K562 (cell line): ENCODE measurements at regions not wholly inside any gene's neighbourhood (a gene's known extent, or its start where the extent isn't known, plus 50 kb on each side); places are given as distances from the start of the nearest gene placed in this dataset.

Experiments
- BACH1 ChIP-seq: fragments of 200-800 bp; sonication (Bioruptor generic); IDR thresholded peaks from 2 replicates; pipeline ENCODE4 v1.6.1; 2016; ENCODE audit warnings: missing genetic modification characterization, missing compliant biosample characterization
- CREM ChIP-seq: IDR thresholded peaks from 2 replicates; pipeline ENCODE4 v1.6.1; 2014; ENCODE audit warnings: antibody characterized with exemption, low read depth
- CTBP1 ChIP-seq: fragments of 450-650 bp; IDR thresholded peaks from 2 replicates; pipeline ENCODE4 v1.6.1; 2016; ENCODE audit warnings: borderline replicate concordance
- ETV5 ChIP-seq: sonication (generic); formaldehyde crosslinking; IDR thresholded peaks from 2 replicates; pipeline ENCODE4 v1.4.0; 2020; ENCODE audit warnings: low read depth, mild to moderate bottlenecking, missing genetic modification reagents
- ETV6 ChIP-seq, 3 experiments: fragments of 150-350 bp in 1 of 3; sonication (generic) in 1 of 3; formaldehyde crosslinking in 1 of 3; IDR thresholded peaks; 2 replicates each; pipeline versions ENCODE4 v1.6.1 to v1.8.0; 2014 to 2022; ENCODE audit warnings: borderline replicate concordance in 2 of 3, low read depth in 2 of 3, antibody characterized with exemption in 1 of 3, low read length in 1 of 3, mild to moderate bottlenecking in 1 of 3, missing genetic modification reagents in 1 of 3
- FOSL1 ChIP-seq: fragments of 200-800 bp; sonication (Bioruptor generic); conservative IDR thresholded peaks from 2 replicates; pipeline ENCODE4 v1.6.1; 2016; ENCODE audit warnings: missing genetic modification characterization, missing compliant biosample characterization
- GATA2 ChIP-seq: sonication (generic); formaldehyde crosslinking; IDR thresholded peaks from 2 replicates; pipeline ENCODE4 v1.4.0; 2020; ENCODE audit warnings: mild to moderate bottlenecking, missing genetic modification reagents
- HDAC2 ChIP-seq: fragments of 450-650 bp; IDR thresholded peaks from 2 replicates; pipeline ENCODE4 v1.6.1; 2016; ENCODE audit warnings: mild to moderate bottlenecking
- JUND ChIP-seq, 2 experiments: IDR thresholded peaks; 2 replicates in 1 of 2; 3 replicates in 1 of 2; pipeline ENCODE4 v1.6.1; 2011; ENCODE audit warnings: borderline replicate concordance in 2 of 2, low read depth in 2 of 2, low read length in 2 of 2, improper control_type of control experiment in 1 of 2, missing biosample characterization in 1 of 2, missing genetic modification characterization in 1 of 2, missing genetic modification reagents in 1 of 2
- KDM1A ChIP-seq, 2 experiments: fragments of 450-650 bp; IDR thresholded peaks; 2 replicates each; pipeline ENCODE4 v1.6.1; 2016; ENCODE audit warnings: mild to moderate bottlenecking in 2 of 2
- L3MBTL2 ChIP-seq: fragments of 450-650 bp; IDR thresholded peaks from 2 replicates; pipeline ENCODE4 v1.6.1; 2016; ENCODE audit warnings: mild to moderate bottlenecking, moderate library complexity
- LCOR ChIP-seq: sonication (generic); formaldehyde crosslinking; IDR thresholded peaks from 2 replicates; pipeline ENCODE4 v1.8.0; 2022; ENCODE audit warnings: mild to moderate bottlenecking, missing genetic modification reagents
- MAFG ChIP-seq: fragments of 450-650 bp; conservative IDR thresholded peaks from 2 replicates; pipeline ENCODE4 v1.6.1; 2016; ENCODE audit warnings: missing genetic modification characterization, missing compliant biosample characterization
- MCM2 ChIP-seq: fragments of 450-650 bp; IDR thresholded peaks from 2 replicates; pipeline ENCODE4 v1.6.1; 2017; ENCODE audit warnings: low read depth, mild to moderate bottlenecking
- MYC ChIP-seq, 2 experiments: fragments of 250-450 bp in 1 of 2; sonication (Bioruptor Pico) in 1 of 2; IDR thresholded peaks; 2 replicates each; pipeline versions ENCODE4 v1.5.1 to v1.6.1; 2012 to 2021; ENCODE audit warnings: low read depth in 2 of 2, borderline replicate concordance in 1 of 2, improper control_type of control experiment in 1 of 2, low read length in 1 of 2, mild to moderate bottlenecking in 1 of 2, moderate library complexity in 1 of 2
- NFRKB ChIP-seq: fragments of 450-650 bp; IDR thresholded peaks from 2 replicates; pipeline ENCODE4 v1.6.1; 2016; ENCODE audit warnings: low read depth
- NR2F6 ChIP-seq: fragments of 450-650 bp; formaldehyde crosslinking; IDR thresholded peaks from 2 replicates; pipeline ENCODE4 v1.4.0; 2020; ENCODE audit warnings: mild to moderate bottlenecking
- PHF20 ChIP-seq: fragments of 450-650 bp; IDR thresholded peaks from 2 replicates; pipeline ENCODE4 v1.6.1; 2018; ENCODE audit not compliant: partially characterized antibody
- PHF8 ChIP-seq: fragments of 200-600 bp; sonication (generic); IDR thresholded peaks from 2 replicates; pipeline ENCODE4 v1.6.1; 2012; ENCODE audit warnings: mixed run types, mild to moderate bottlenecking, inconsistent platforms, low read length, moderate library complexity, borderline replicate concordance
- POLR2AphosphoS5 ChIP-seq: IDR thresholded peaks from 2 replicates; pipeline ENCODE4 v1.6.1; 2011; ENCODE audit warnings: mild to moderate bottlenecking, low read depth, low read length, moderate library complexity; ENCODE audit not compliant: control insufficient read depth, insufficient read depth
- POLR2G ChIP-seq: fragments of 200-400 bp; formaldehyde crosslinking; IDR thresholded peaks from 2 replicates; pipeline ENCODE4 v1.6.1; 2017; ENCODE audit warnings: low read depth, mild to moderate bottlenecking, antibody characterized with exemption, low read length, moderate library complexity
- RNF2 ChIP-seq: sonication (generic); IDR thresholded peaks from 2 replicates; pipeline ENCODE4 v1.6.1; 2016
- TRIM24 ChIP-seq, 2 experiments: fragments of 450-650 bp; IDR thresholded peaks; 2 replicates each; pipeline ENCODE4 v1.6.1; 2016
- ZBED1 ChIP-seq: IDR thresholded peaks from 2 replicates; pipeline ENCODE4 v1.6.1; 2014
- ZC3H11A ChIP-seq: IDR thresholded peaks from 2 replicates; pipeline ENCODE4 v1.6.1; 2012; ENCODE audit warnings: low read depth, low read length, improper control_type of control experiment
- ZNF263 ChIP-seq: sonication (generic); formaldehyde crosslinking; IDR thresholded peaks from 2 replicates; pipeline ENCODE4 v1.8.0; 2022; ENCODE audit warnings: mild to moderate bottlenecking, missing genetic modification reagents, borderline replicate concordance
- TF ChIP-seq, protein P1 (sequence below): fragments of 200-800 bp; sonication (Bioruptor generic); IDR thresholded peaks from 2 replicates; pipeline ENCODE4 v1.6.1; 2017; ENCODE audit warnings: missing genetic modification characterization, missing compliant biosample characterization
- TF ChIP-seq, protein P2 (sequence below): fragments of 450-650 bp; conservative IDR thresholded peaks from 2 replicates; pipeline ENCODE4 v1.6.1; 2016; ENCODE audit warnings: missing genetic modification characterization, low read depth, mild to moderate bottlenecking, missing compliant biosample characterization, moderate library complexity

DNA sequence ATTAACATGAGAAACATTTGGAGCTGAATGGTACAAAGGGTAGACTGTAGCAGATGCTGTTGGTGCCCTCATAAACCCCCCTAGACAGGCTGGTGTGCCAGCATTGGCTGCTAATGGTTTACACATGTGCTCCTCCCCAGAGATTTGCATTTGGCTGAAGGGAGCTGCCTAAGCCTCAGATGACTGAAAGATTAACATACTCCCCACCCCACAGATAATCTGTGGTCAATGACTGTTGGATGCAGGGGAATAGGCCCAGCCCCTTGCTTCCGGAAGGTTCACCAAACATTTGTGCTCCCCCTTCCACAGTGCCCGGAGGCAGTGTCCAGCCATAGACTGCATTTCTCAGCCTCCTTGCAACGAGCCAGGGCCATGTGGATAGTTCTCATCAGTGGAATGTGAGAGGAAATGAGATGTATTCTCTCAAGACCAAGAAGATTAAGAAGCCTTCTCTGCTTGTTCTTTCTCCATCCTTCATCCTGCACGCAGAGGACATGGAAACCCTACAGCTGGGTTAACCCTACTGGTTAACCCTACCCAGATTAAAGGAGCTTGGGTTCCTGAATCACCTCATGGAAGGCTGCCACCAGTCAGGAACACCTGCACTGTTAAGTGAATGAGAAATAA is 79.6 kb downstream of the PHAX start (continued):
- TF ChIP-seq MYC (IDR thresholded peaks at IDR 0.05; ENCODE audit: low read depth, low read length): peak; percentile 60
- TF ChIP-seq MYC (CRISPR knock-in tag; IDR thresholded peaks at IDR 0.05; ENCODE audit: borderline replicate concordance, low read depth): no peak
- peak; percentile 73 for TF ChIP-seq JUND (IDR thresholded peaks at IDR 0.05; ENCODE audit: borderline replicate concordance, low read depth, low read length)
- TF ChIP-seq JUND (tag; IDR thresholded peaks at IDR 0.05; ENCODE audit: borderline replicate concordance, low read depth, low read length): no peak
- TF ChIP-seq ETV6 (IDR thresholded peaks at IDR 0.05; ENCODE audit: borderline replicate concordance in 1 of 2, low read depth in 2 of 2, low read length in 1 of 2): no peak
- TF ChIP-seq ETV6 (CRISPR knock-in tag; IDR thresholded peaks at IDR 0.05; ENCODE audit: borderline replicate concordance): no peak
- peak; percentile 35; the same call in 1 of the 2 replicates for TF ChIP-seq CREM
- peak; percentile 69 for TF ChIP-seq POLR2AphosphoS5
- TF ChIP-seq KDM1A (IDR thresholded peaks at IDR 0.05): peak; percentile 48 to 58; a peak in 2 of 4 replicates
- 0 out of 2 replicates have a peak, but pooled peaks have one; percentile 45 for TF ChIP-seq HDAC2
- TF ChIP-seq, protein P1, sequence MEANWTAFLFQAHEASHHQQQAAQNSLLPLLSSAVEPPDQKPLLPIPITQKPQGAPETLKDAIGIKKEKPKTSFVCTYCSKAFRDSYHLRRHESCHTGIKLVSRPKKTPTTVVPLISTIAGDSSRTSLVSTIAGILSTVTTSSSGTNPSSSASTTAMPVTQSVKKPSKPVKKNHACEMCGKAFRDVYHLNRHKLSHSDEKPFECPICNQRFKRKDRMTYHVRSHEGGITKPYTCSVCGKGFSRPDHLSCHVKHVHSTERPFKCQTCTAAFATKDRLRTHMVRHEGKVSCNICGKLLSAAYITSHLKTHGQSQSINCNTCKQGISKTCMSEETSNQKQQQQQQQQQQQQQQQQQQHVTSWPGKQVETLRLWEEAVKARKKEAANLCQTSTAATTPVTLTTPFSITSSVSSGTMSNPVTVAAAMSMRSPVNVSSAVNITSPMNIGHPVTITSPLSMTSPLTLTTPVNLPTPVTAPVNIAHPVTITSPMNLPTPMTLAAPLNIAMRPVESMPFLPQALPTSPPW (CRISPR knock-in tag): peak; percentile 79
- TF ChIP-seq PHF20: no peak
- TF ChIP-seq LCOR (CRISPR knock-in tag): peak; percentile 79
- TF ChIP-seq TRIM24 (IDR thresholded peaks at IDR 0.05): peak in 1 of 2 experiments; percentile 41; a peak in 1 of 4 replicates
- TF ChIP-seq ZBED1: no peak
- peak; percentile 80; the same call in 1 of the 2 replicates for TF ChIP-seq CTBP1
- TF ChIP-seq NR2F6: no peak
- TF ChIP-seq RNF2: peak; percentile 68
- no peak for TF ChIP-seq MCM2
- TF ChIP-seq POLR2G: peak; percentile 42; the same call in 1 of the 2 replicates
- TF ChIP-seq ZNF263 (CRISPR knock-in tag): no peak
- TF ChIP-seq L3MBTL2: 0 out of 2 replicates have a peak, but pooled peaks have one; percentile 41
- no peak for TF ChIP-seq ZC3H11A
- peak; percentile 41; the same call in 1 of the 2 replicates for TF ChIP-seq FOSL1 (tag)
- TF ChIP-seq BACH1 (tag): no peak
- TF ChIP-seq, protein P2, sequence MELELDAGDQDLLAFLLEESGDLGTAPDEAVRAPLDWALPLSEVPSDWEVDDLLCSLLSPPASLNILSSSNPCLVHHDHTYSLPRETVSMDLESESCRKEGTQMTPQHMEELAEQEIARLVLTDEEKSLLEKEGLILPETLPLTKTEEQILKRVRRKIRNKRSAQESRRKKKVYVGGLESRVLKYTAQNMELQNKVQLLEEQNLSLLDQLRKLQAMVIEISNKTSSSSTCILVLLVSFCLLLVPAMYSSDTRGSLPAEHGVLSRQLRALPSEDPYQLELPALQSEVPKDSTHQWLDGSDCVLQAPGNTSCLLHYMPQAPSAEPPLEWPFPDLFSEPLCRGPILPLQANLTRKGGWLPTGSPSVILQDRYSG (tag): no peak
- TF ChIP-seq NFRKB: peak; percentile 57; the same call in 1 of the 2 replicates
- peak; percentile 61 for TF ChIP-seq GATA2 (CRISPR knock-in tag)
- TF ChIP-seq ETV5 (CRISPR knock-in tag): peak; percentile 82
- TF ChIP-seq MAFG (tag): no peak
- TF ChIP-seq PHF8: peak; percentile 39; the same call in 1 of the 2 replicates
